ENCODE measurements at regions not wholly inside any gene's neighbourhood (a gene's known extent, or its start where the extent isn't known, plus 50 kb on each side); places are given as distances from the start of the nearest gene placed in this dataset.

- intact Hi-C loops (cut with DNase I): no loop called here
- TF ChIP-seq CTCF (IDR thresholded peaks at IDR 0.05): no peak
- no peak for TF ChIP-seq POLR2A (IDR thresholded peaks at IDR 0.05)
- WGBS, 4 donors: 56 to 75% (median 69%) methylated on average over 2 of the region's 2 CpGs
These were observed 1163.4 kb upstream of the ATXN8OS start for GRCh38 chr13:68944272-68944671.

GRCh38 chr13:68940049-68940448 lies 1167.6 kb upstream of the ATXN8OS start:
- WGBS, 4 donors: 10 to 43% (median 33%) methylated on average over 1 of the region's 1 CpG
- no peaks in the 10 kb centered on the region for H3K27me3 ChIP-seq
- H3K4me1 ChIP-seq: no peaks in the 10 kb centered on the region
- H3K9me3 ChIP-seq: peaks cover 0 to 9% (median 0%) of the 10 kb centered on the region in 12 donors
- H3K4me3 ChIP-seq: no peak overlapping the region
- TF ChIP-seq CTCF (IDR thresholded peaks at IDR 0.05): no peak
- no peak for TF ChIP-seq POLR2A (IDR thresholded peaks at IDR 0.05)
- DNase-seq (no peak), ATAC-seq (no peak)
- intact Hi-C loops (cut with DNase I): no loop called here
- no peaks in the 10 kb centered on the region for H3K36me3 ChIP-seq
- no peak overlapping the region for H3K27ac ChIP-seq

More at GRCh38 chr13:68944272-68944671, 1163.4 kb upstream of the ATXN8OS start:
- Histone ChIP-seq H3K36me3 (no peaks in the 10 kb centered on the region), H3K4me3 (no peak overlapping the region), H3K9me3 (peaks cover 0 to 11% (median 0%) of the 10 kb centered on the region in 12 donors), H3K27ac (no peak overlapping the region), H3K4me1 (no peaks in the 10 kb centered on the region), H3K27me3 (no peaks in the 10 kb centered on the region)
- ATAC-seq: no peak
- DNase-seq: no peak

- no peak overlapping the region for H3K4me3 ChIP-seq
- DNase-seq: no peak
- intact Hi-C loops (cut with DNase I): no loop called here
- H3K4me1 ChIP-seq: no peaks in the 10 kb centered on the region
- H3K36me3 ChIP-seq: no peaks in the 10 kb centered on the region
- H3K9me3 ChIP-seq: peaks cover 0 to 9% (median 0%) of the 10 kb centered on the region in 12 donors
- no peak overlapping the region for H3K27ac ChIP-seq
- TF ChIP-seq CTCF (IDR thresholded peaks at IDR 0.05) (no peak), POLR2A (IDR thresholded peaks at IDR 0.05) (no peak)
- no peaks in the 10 kb centered on the region for H3K27me3 ChIP-seq
- ATAC-seq: no peak
- WGBS, 4 donors: 75 to 78% (median 76%) methylated on average over 5 of the region's 5 CpGs
These were observed 1169.0 kb upstream of the ATXN8OS start for GRCh38 chr13:68938639-68939038.

GRCh38 chr13:68929075-68929745 lies 1178.4 kb upstream of the ATXN8OS start:
- no peak overlapping the region for H3K27ac ChIP-seq
- WGBS, 4 donors: 59 to 75% (median 66%) methylated on average over 3 of the region's 3 CpGs
- no peaks in the 10 kb centered on the region for H3K9me3 ChIP-seq
- intact Hi-C loops (cut with DNase I): loop anchor here in 4 of 10 donors (10.0 kb wide), 1 partner anchor 624 kb away; no protein-coding TSS in a partner anchor
- DNase-seq (no peak), ATAC-seq (no peak)
- TF ChIP-seq CTCF (IDR thresholded peaks at IDR 0.05) (no peak), POLR2A (IDR thresholded peaks at IDR 0.05) (no peak)
- H3K4me3 ChIP-seq: no peak overlapping the region
- no peaks in the 10 kb centered on the region for H3K4me1 ChIP-seq
- H3K27me3 ChIP-seq: no peaks in the 10 kb centered on the region
- no peaks in the 10 kb centered on the region for H3K36me3 ChIP-seq

Data from heart left ventricle (tissue), 16 donors.